Ureter (tissue), 1 donor: ENCODE measurements at regions not wholly inside any gene's neighbourhood (a gene's known extent, or its start where the extent isn't known, plus 50 kb on each side); places are given as distances from the start of the nearest gene placed in this dataset.

Source experiments
- DNase-seq: peaks from one replicate; pipeline ENCODE4 v3.0.0-alpha.2; 2020; ENCODE audit warnings: low spot score
- donor health status: DM: yes; HTN: yes; CAD: no.

DNA sequence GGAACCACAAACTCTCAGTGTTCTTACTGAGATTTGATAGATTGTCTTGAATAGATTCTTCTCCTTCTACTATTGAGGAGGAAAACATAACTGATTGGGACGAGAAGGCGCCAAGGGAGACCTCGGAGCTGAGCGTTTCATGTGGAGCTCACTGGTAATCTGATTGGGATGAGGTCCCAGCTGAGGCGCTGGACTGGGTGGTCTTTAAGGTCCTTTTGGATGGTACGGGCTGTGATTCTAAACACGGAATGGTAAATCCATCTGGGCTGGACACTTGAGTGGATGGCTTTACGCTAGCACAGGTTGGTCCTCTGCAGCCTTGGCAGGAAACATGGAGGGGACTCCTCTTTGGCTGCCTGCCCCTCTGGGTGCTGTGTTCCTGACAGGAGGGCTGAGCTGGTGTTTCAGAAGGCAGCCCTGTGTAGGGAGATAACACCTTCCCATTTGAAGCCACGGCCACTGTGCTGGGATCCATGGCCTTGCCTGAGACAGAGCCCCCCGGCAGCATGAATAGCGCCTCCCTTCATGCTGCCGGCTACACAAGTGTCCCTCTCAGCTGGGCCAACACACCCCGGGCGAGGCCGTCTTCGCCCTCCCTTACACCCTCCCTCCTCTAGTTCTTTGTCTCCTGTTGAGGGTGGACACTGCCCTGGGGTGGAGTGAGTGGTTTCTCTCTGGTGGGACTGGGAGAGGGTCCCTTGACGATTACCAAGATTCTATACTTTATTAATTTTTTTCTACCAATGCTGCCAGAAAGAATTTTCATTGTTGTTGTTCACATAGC, 203.2 kb upstream of the SHH start:
- DNase-seq, result no peak

DNA sequence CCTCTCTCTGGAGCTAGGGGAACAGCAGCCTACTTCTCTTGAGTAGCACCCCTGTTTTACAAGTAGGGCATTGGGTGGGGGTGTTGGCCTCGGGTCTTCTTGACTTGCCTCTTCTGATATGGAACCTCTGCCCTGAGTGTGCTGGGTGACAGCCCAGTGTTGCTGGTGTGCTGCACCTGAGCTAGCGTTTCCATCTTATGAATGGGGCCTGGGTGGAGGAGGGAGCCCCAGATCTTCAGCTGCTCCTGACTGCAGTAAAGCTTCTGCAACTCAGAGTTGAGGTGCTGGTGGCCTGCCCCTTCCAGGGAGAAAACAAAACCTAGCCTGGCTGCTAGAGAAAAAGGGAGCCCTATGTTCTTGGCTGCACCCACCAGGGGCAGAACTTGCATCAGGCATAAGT, 202.5 kb upstream of the SHH start:
- no peak for DNase-seq

DNA sequence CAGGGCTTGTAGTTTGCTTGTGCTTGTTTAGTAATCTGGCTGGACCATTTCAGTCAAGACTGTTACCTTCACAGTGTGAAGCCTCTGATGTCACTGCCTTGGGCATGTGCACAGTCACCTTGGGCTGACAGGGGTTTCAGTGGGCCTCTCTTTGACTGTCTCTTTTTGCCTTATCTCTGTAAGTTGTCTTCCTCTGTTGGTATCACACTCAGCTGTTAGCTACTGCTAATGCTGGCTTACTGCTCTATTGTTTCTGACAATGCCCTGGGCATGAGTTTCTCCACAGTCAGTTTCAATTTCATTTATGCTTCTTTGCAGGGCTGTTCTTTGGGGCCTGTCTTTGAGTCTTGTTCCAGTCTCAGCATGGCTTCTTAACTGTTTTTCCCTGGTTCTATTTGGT, 201.9 kb upstream of the SHH start:
- no peak for DNase-seq

DNA sequence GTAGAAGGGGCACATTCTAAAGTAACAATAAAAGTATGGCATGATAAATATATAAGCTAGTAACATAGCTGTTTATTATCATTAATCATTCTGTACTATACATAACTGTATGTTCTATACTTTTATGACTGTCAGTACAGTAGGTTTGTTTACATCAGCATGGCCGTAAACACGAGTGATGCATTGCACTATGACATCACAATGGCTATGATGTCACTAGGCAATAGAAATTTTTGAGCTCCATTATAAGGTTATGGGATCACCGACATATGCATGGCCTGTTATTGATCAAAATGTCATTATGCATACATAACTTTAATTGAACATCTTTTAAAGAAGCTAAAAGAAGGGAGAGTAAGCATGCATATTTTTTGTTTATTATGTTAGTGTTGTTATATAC, 200.1 kb upstream of the SHH start:
- no peak for DNase-seq

DNA sequence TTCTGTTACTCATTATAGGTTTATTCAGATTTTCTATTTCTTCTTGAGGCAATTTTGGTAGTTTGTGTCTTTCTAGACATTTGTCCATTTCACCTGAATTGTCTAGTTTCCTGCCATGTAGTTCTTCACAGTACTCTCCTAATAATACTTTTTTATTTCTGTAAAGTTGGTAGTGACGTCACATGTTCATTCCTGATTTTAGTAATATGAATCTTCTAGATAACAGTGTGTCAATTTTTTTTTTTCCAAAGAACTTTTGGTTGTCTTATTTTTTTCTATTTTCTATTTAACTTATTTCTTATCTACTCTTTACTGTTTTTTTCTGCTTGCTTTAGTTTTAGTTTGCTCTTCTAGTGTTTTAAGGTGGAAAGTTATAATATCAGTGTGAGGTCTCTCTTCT, 197.3 kb upstream of the SHH start:
- no peak for DNase-seq

DNA sequence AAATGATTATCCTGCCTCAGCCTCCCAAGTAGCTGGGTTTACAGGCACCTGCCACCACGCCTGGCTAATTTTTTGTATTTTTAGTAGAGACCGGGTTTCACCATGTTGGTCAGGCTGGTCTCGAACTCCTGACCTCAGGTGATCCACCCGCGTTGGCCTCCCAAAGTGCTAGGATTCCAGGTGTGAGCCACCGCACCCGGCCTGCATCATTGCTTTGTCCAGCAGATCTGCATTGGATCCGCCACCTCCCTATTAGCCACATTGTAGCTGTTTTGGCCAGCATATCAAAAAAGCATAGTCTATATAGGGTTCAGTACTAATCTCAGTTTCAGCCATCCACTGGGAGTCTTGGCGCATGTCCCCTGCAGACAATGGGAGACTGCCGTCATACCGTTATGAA, 194.6 kb upstream of the SHH start:
- DNase-seq, result peak; percentile 20

DNA sequence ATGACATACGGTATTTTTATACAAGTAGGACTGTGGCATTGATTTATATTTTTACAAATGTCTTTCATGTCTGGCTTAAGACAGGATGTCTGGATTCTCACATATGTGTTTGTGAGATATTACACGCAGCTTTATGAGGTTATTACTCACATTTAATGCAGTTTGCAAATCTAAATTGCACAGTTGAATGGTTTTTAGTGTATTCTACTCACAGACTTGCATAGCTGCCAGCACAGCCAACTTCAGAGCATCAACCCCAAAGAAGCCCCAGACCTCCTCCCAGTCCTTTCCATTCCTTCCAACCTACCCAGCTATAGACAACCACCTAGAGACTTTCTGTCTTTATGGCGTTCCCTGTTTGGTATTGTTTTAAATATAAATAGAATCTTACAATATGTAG, 193.8 kb upstream of the SHH start:
- DNase-seq, result no peak

DNA sequence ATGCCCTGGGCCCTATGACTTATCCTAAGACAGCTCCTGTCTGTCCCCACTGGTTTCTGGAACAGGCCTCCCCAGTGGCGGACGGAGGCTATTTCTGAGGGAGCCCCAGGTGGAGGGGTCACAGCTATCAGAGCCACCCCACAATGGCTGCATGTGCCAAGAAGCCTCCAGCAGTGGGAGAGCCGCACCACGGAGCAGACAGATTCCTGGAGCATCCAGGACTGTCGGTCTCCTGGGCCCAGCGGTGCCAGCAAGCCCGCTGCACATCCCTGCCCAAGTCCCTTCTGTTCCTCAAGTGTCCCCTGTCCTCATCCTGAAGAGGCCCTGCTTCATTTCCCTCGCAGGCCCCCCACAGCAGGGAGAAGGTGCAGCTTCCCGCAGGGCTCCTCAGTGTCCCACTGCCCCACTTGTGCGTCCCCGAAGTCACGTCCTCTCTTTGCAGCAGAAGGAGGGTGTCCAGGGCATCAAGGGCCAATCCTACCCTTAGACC, 193.0 kb upstream of the SHH start:
- DNase-seq, result peak; percentile 37

DNA sequence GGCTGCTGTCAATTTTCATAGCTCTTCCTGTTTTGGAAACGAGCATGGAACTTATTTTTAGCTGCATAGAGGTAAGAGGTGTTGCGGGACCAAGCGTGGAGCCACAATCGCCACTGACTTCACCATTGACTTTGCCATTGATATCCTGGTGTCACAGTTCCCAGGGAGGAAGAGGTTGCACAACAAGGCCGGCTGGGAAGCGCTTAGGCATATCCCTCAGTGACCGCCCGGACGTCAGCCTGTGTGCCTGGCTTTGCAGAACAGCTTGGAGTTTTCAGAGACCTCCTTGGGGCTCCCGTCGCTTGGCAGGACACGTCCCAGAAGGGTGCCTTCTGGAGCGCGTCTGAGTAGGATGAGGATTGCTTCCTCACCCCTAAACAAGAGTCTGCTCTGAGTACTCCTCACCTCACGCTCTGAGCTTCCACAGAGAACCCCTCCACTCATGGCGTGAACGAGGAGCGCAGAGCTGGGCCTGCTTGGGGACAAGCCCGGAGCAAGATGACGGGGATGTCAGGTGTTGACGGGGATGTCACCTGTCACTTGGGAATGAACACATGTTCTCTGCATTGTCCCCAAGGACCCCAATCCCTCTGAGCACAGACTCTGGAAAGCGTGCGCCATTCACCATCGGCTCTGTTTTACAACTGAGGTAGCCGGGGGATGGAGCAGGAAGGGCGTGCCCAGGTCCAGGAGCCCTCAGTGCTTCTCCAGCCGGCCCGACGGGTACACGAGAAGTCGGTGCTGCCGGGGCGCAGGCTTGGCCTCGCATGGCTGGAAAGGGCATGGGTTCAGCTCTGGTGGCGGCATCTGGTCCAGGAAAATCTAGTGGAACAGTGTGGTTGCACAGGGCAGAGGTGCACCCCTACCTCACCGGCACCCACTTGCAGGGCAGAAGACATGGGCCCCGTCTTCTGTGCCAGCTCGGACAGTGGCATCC, 192.3 kb upstream of the SHH start:
- DNase-seq, result peak; percentile 39

DNA sequence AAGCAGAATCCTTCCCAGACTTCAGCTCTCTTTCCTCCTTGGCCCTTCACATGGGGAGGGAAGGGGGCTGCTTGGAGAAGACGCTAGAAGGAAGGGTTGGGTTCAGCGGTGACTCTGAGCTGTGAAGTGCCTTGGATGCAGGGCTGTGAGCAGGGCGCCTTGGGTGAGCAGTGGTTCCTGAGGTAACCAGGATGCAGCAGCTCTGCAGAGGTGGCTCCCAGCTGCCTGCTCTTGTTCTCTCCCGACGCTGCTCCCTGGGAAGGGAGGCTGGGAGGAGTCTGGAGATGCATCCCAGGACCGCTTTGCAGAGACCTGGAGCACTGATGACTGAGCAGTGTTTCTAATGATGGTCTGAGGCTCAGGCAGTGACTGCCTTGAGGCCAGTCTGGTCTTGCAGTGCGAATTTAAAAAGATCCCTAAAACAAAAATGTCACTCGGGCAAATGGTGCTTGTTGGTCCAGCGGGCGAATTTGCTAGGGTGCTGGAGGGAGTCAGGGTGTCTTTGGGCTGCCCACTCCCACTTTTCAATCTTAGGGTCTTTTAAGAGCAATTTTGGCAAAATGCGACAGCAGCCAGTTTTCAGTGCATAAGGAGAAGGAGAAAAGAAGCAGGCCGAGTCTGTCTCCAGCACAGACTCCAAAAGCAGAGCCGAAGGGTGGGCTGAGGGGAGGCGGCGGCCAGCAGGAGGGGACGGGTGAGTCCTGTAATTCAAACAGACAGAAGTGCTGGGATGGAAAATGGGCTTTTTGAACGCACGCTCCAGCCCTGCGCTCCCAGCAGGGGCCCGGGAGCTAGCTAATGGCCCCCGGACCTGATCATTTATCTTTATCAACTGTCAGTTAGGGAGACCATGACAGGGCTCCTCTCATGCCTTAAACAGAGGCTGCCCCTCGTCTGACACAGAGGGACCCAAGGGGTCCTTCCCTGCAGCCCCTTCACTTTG, 191.2 kb upstream of the SHH start:
- peak; percentile 25 for DNase-seq

DNA sequence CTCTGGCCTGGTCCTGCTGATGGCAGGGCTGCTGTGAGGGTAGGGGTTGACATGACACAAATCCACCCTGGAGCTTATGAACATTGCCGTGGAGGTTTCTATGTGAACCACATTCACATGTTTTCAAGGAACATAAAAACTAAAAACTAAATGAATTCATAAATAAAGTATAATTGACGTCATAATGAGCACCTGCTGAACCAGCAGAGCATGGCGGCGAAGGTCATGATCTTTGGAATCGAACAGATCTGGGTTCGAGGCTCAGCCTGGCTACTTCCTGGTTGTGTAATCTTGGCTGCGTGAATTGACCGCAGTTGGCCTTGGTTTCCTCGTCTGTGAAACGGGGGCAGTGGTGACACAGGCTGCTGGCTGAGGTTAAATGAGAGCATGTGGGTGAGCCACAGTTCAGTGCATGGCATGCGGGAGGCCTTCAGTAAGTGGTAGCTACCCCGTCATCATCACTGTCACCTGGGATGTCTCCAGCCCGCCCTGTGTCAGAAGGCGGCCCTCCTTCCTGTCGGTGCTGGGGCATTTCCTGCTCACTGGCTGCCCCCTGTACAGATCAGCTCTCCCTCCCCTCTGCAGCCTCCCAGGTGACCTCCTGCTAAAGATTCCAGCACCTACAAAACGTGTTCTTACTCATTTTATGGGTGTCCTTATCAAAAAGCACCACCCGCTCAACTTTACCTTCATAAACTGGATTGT, 190.3 kb upstream of the SHH start:
- DNase-seq, result peak; percentile 75

DNA sequence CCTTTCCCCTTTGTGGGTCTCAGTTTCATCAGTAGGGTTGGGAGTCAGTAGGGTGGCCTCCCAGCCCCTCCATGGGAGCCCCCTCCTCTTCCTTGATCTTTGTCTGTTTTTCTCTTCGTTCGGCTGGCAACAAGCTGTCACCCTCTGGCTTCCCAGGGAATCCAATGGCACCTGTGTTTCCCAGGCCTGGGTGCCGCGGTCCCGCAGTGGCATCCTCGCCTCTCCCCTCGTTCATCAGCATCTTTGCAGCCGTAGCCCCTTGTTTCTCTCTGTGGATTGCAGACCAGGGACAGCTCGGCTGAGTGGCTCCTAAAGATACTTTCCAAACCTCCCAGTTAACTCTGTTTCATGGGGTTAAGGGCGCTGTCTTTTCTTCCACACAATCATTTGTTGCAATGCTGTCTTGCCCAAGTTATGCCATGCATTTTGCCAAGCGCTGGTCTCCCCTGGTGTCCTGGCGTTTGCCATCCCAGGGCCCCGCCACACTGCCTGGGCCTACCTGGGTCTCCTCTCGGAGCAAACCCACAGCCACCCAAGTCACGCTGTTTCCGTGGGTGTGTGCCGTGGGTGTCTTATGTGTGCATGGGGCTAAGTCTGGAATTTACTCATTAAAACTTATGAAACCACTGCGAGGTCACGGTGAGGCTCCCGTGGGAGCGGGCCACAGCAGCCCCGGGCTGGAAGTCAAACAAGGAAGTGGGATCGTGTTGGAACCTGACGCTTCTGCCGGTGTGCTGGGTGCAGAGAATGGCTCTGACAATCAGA, 189.4 kb upstream of the SHH start:
- no peak for DNase-seq

DNA sequence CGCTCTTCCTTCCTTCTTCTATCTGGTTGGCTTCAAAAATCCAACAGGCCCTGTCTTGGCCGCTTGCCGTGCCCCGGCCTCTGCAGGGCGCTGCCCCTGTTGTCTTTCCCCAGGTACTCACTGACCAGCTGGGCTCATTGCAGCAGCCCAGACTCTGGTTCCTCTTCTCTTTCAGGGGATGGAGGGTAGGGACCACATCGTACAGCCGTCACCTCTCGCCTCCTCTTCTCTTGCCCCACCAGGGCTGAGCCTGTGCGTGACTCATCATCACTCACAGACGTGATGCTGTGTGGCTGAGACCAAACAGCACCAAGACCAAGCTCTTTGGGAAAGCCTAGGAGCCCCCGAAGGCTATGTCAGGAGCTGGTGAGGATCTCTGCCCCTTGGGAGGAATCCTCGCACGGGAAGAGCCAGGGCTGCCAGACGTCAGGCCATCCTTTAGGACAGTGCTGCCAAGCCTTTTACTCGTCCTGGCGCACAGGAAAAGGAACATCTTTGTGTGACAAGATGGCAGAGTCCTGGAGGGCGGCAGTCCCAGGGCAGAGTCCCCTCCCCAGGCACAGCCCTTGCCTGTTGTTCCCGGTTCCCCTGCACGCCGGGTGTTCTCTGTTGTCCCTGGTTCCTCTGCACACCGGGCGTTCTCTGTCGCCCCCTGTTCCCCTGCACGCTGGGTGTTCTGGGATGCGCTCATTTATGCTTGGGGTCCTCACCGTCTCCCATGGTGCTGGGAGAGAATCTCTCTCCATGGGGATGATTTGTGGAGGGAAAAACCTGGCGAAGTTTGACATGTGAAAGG, 188.5 kb upstream of the SHH start:
- DNase-seq, result no peak

DNA sequence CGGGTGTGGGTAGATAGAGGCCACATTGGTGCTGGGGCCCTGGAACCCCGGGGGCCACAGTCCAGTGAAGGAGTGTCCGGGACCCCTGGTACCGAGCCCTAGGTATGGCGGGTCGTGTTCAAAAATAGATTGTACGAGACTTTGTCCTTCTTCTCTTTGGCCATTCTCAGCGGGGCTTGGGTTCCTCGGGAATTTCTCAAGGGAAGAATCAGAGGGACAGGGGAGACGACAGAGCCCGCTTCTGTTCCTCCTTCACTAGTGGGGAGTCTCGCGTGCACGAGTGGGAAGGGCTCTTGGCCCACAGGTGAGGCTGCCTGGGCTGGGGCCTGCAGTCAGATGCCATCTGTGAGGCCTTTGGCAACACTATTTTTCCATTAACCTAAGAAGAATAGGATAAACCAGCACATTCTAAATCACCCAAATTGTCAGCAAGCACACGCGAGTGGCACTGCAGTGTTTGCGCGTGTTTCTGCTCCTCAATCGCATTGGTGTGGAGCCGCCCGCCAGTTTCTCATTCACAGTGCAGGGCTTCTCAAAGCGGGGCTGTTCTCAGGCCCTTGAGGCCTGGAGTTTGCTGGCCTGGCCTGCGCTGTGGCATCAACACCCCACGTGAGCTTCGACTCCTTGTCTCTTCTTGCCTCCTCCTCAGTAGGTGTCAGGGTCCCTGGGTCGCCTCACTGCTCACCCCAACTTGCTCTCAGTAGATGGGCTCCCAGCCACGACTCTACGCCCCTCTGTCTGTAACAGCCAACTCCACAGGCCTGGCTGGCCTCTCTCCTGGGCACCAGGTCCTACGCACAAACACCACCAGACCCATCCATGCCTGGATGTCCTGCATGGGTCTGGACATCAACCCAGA, 187.6 kb upstream of the SHH start:
- DNase-seq, result peak; percentile 24

DNA sequence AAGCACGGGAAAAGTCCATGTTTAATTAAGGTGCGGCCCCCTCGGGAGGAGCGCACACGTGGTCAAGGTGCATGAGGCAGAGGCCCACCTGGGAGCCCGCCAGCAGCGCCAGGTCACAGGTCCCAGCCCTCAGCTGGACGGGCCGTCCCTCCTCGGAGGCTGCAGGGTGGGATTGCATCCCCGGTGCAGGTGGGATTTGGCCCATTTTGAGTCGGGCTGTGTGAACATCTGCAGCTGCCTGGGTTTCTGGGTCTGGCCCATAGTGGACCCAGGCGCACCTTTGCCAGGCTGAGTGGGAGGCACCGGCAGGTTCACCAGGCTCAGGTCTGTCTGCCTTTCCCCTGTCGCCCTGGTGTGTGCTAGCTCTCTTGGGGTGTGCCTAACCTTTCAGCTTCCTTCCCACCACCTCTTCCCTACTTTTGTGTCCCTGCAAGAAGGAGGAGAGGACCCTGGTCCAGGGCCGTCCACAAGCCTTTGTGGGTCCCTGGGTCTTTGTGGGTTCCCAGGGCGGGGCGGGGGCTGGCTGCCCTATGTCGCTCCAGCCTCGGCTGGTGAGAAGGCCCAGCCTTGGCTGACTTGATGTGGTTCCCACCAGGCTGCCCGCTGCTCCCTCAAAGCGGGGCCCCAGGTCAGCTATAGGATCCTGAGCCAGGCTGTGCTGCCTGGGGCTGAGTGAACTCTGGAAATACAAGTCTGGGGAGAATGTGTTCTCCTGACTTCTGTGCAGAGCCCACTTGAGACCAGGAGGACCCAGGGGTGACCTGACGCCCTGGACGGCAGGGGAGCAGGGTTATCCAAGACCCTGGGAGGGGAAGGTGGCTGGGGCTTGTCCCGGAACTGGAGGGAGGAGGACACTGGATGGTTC, 186.7 kb upstream of the SHH start:
- DNase-seq, result peak; percentile 33

DNA sequence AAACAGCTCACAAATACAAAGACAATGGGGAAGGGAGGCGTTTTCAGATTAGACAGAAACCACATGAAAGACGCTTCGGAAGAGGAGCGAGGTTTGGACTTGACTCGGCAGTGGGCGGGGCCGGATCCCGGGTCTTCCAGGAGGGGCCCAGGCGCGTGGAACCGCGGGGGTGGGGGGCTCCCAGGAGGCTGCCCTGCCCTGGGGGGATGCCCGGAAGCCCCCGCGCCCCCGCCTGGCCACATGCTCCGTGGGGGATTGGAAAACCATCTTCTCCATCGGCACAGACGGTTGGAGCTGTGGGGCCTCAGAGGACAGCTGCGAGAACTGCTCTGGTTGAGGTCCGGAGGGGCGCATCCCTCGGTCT, 186.0 kb upstream of the SHH start:
- no peak for DNase-seq
